WERI-Rb-1 (cell line): ENCODE measurements at regions not wholly inside any gene's neighbourhood (a gene's known extent, or its start where the extent isn't known, plus 50 kb on each side); places are given as distances from the start of the nearest gene placed in this dataset.
"Not testable (repeated sequence)": the region's sequence is repeated elsewhere in the genome, so short reads cannot be mapped to it uniquely, and the experiment has no call there.

Source experiments
- DNase-seq: peaks from one replicate; pipeline ENCODE4 v3.0.0-alpha.2; 2020
- H3K27ac ChIP-seq: fragments of 250-450 bp; sonication (Bioruptor Pico); 2 replicates; pipeline ENCODE4 v1.5.1; 2020; ENCODE audit warnings: mild to moderate bottlenecking, moderate library complexity
- H3K27me3 ChIP-seq: fragments of 250-450 bp; sonication (Bioruptor Pico); 2 replicates; pipeline ENCODE4 v1.5.1; 2021; ENCODE audit warnings: mild to moderate bottlenecking, low read depth, moderate library complexity; ENCODE audit not compliant: insufficient read depth, severe bottlenecking
- H3K36me3 ChIP-seq: fragments of 250-450 bp; sonication (Bioruptor Pico); 2 replicates; pipeline ENCODE4 v1.5.1; 2020; ENCODE audit warnings: mild to moderate bottlenecking, moderate library complexity
- H3K4me3 ChIP-seq: 2 replicates; pipeline ENCODE4 v1.5.1; 2011; ENCODE audit warnings: low read depth, mild to moderate bottlenecking, control low read depth, low read length
- H3K9me3 ChIP-seq: fragments of 250-450 bp; sonication (Bioruptor Pico); 2 replicates; pipeline ENCODE4 v1.5.1; 2021; ENCODE audit warnings: mild to moderate bottlenecking, moderate library complexity; ENCODE audit not compliant: severe bottlenecking
- TF ChIP-seq, protein P1 (sequence below): IDR thresholded peaks from 2 replicates; pipeline ENCODE4 v1.5.1; 2011; ENCODE audit warnings: low read depth, mild to moderate bottlenecking, control low read depth, inconsistent platforms, low read length

GRCh38 chr10:44574596-44575480 lies 189.9 kb upstream of the CXCL12 start:
- peaks cover 3% of the 10 kb centered on the region for H3K9me3 ChIP-seq
- H3K36me3 ChIP-seq = no peaks in the 10 kb centered on the region
- DNase-seq = no peak
- no peak overlapping the region for H3K27ac ChIP-seq
- H3K27me3 ChIP-seq = peaks cover 63% of the 10 kb centered on the region
- TF ChIP-seq, protein P1, sequence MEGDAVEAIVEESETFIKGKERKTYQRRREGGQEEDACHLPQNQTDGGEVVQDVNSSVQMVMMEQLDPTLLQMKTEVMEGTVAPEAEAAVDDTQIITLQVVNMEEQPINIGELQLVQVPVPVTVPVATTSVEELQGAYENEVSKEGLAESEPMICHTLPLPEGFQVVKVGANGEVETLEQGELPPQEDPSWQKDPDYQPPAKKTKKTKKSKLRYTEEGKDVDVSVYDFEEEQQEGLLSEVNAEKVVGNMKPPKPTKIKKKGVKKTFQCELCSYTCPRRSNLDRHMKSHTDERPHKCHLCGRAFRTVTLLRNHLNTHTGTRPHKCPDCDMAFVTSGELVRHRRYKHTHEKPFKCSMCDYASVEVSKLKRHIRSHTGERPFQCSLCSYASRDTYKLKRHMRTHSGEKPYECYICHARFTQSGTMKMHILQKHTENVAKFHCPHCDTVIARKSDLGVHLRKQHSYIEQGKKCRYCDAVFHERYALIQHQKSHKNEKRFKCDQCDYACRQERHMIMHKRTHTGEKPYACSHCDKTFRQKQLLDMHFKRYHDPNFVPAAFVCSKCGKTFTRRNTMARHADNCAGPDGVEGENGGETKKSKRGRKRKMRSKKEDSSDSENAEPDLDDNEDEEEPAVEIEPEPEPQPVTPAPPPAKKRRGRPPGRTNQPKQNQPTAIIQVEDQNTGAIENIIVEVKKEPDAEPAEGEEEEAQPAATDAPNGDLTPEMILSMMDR = no peak
- H3K4me3 ChIP-seq = no peak overlapping the region

- no peak overlapping the region for H3K4me3 ChIP-seq
Measured at GRCh38 chr10:44575601-44576380, 190.9 kb upstream of the CXCL12 start.

DNA sequence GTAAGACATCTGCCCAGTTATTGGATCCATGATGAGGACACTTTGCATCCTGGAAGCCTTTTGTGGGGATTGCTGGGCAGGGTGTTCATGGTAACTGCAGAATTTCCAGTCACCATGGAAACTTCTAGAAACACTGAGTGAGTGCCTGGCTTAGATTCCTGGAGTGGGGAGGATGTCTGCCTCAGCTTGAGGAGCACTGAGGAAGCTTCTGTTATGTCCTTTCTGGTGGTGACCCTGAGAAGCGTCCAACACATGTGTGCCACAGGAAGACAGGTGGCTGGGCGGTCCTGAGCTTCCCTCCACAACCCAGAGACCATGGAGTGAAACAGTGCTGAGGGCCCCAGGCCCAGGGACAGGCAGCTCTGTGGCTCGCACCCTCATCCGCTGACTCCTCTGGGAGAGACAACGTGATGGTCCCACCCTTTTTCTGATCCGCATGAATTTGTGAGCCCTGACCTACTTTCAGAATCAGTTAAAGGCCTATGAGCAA lies 191.8 kb upstream of the CXCL12 start:
- no peak overlapping the region for H3K4me3 ChIP-seq
- H3K36me3 ChIP-seq = no peaks in the 10 kb centered on the region
- TF ChIP-seq, protein P1 = no peak
- DNase-seq = no peak
- H3K27me3 ChIP-seq = peaks cover 43% of the 10 kb centered on the region
- peaks cover 3% of the 10 kb centered on the region for H3K9me3 ChIP-seq
- H3K27ac ChIP-seq = no peak overlapping the region

More at GRCh38 chr10:44575601-44576380, 190.9 kb upstream of the CXCL12 start:
- Histone ChIP-seq H3K27me3 (peaks cover 53% of the 10 kb centered on the region), H3K9me3 (peaks cover 3% of the 10 kb centered on the region), H3K27ac (no peak overlapping the region), H3K36me3 (no peaks in the 10 kb centered on the region)
- TF ChIP-seq, protein P1 = no peak
- no peak for DNase-seq

DNA sequence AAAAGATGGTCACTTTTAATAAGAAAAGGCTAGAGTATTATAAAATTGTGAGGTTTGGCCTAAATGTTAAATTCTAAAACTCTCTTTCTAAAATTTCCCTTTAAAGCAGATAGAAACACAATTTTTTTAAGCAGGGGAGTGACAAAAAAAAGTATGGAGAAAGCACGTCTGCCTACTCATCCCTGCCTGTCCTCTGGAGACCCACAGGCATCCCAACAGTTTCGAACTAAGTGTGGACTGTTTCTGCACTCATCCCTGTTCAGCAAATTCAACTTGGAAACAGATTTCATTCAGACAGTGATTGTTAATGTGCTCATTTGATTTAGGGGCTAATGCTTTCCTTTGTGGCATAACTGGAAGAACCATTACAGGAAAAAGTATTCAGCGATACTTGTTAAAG lies 192.6 kb upstream of the CXCL12 start:
- peaks cover 3% of the 10 kb centered on the region for H3K9me3 ChIP-seq
- H3K27ac ChIP-seq = no peak overlapping the region
- no peaks in the 10 kb centered on the region for H3K36me3 ChIP-seq
- no peak overlapping the region for H3K4me3 ChIP-seq
- H3K27me3 ChIP-seq = peaks cover 39% of the 10 kb centered on the region
- DNase-seq = no peak
- TF ChIP-seq, protein P1 = no peak

DNA sequence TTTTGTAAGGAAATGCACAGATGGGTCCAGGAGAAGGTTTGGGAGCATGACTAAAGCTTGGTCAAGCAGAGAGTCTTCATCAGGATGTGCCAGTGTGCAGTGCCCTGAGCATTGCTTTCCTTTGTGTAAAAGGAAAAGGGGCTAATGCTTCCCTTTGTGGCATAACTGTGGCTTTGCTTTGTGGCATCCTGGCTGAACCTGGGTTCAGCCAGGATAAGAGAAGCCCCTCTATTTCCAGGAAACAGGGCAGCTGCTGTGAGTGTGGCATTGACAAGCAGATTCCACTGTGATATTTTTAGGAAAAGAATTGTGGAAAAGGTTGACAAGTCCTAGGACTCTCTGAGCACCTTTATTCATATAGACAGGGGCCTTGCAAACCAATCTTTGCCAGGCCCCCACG lies 193.4 kb upstream of the CXCL12 start:
- no peaks in the 10 kb centered on the region for H3K36me3 ChIP-seq
- H3K27ac ChIP-seq = no peak overlapping the region
- TF ChIP-seq, protein P1 = no peak
- no peak for DNase-seq
- no peak overlapping the region for H3K4me3 ChIP-seq
- H3K27me3 ChIP-seq = peaks cover 38% of the 10 kb centered on the region
- peaks cover 3% of the 10 kb centered on the region for H3K9me3 ChIP-seq

GRCh38 chr10:44578963-44579362 lies 194.1 kb upstream of the CXCL12 start:
- peaks cover 41% of the 10 kb centered on the region for H3K27me3 ChIP-seq
- not testable (repeated sequence) for H3K9me3 ChIP-seq, DNase-seq, H3K36me3 ChIP-seq, H3K27ac ChIP-seq, H3K4me3 ChIP-seq
